GM21526 (cell line): ENCODE measurements at regions not wholly inside any gene's neighbourhood (a gene's known extent, or its start where the extent isn't known, plus 50 kb on each side); places are given as distances from the start of the nearest gene placed in this dataset.
A peak's percentile ranks its signal among the peaks of the same experiment; 100 is the strongest.
"Not testable (repeated sequence)": the region's sequence is repeated elsewhere in the genome, so short reads cannot be mapped to it uniquely, and the experiment has no call there.

ENCODE experiments used
- ATAC-seq: cut with Tn5 transposase; IDR thresholded peaks from one replicate; pipeline ENCODE4 v1.9.1; 2021; ENCODE audit warnings: moderate library complexity; ENCODE audit not compliant: unreplicated experiment, low FRiP score

DNA sequence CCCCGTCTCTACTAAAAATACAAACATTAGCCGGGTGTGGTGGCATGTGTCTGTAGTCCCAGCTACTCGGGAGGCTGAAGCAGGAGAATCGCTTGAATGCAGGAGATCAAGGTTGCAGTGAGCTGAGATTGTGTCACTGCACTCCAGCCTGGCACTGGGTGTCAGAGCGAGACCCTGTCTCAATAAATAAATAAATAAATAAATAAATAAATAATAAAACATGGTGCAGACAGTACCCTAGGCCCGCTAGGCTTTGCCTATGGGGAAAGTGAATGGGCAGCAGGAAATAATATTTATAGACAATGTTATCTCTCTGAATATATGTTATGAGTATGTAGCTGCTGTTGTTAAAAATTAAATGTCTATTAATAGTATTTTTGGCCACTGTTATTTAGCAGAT is 130.4 kb downstream of the LARP7 start:
- no peak for ATAC-seq

GRCh38 chr4:112770114-112770513 is 133.2 kb downstream of the LARP7 start:
- ATAC-seq: no peak

DNA sequence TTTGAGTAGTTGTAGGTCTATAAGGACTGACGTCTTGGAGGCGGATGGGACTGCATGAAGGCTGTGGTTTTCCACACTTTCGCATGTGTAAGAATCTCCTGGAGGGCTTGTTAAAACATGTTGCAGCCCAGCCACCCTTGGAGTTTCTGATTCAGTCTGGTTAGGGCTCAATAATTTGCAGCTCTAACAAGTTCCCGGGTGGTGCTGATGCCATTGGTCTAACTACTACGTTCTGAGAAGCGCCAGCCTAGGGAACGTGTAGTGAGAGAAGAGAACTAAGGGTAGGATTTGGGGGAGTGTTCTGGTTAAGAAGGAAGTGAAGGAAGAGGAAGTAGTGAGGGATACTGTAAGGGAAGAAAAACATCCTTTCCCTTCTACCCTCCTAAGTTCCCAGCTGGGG is 138.9 kb downstream of the LARP7 start:
- no peak for ATAC-seq

GRCh38 chr4:112776535-112776934 is 139.6 kb downstream of the LARP7 start:
- no peak for ATAC-seq

- ATAC-seq: no peak
Measured at GRCh38 chr4:112778520-112778919, 141.6 kb downstream of the LARP7 start.

DNA sequence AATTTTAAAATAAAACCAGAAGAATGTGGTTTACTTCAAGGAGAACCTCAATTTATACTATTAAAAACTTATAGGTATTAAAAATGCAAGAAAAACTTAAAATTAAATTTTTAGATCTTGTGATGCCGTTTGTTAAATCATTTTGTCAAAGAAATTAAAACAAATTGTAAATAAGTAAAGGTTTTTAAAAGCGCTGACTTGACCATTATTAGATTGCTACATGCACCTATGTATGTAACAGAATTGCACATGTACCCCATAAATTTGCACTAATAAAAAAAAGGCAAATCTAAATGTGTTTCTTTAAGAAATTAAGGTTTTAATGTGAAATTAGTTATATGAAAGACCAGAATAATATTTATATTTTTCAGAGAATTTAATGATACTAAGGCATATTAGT is 156.1 kb downstream of the LARP7 start:
- no peak for ATAC-seq

GRCh38 chr4:112800001-112800400 is 163.1 kb downstream of the LARP7 start:
- no peak for ATAC-seq

DNA sequence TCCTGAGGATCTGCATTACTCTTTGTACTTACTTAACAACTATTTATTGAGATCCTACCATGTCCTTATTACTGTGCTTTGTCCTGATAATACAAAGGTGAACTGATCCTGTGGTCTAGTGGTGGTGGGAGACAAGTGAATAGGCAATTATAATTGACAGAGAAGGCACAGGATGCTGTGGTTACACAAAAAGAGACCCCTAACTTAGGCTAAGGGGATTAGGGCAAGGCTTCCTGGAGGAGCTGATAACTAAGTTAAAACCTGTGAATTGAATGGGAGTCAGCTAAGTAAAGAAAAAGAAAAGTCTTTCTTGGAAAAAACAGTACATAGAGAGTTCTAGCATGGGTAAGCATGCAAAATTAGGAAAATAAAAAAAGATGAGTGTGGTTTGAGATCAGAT is 164.4 kb downstream of the LARP7 start:
- no peak for ATAC-seq

DNA sequence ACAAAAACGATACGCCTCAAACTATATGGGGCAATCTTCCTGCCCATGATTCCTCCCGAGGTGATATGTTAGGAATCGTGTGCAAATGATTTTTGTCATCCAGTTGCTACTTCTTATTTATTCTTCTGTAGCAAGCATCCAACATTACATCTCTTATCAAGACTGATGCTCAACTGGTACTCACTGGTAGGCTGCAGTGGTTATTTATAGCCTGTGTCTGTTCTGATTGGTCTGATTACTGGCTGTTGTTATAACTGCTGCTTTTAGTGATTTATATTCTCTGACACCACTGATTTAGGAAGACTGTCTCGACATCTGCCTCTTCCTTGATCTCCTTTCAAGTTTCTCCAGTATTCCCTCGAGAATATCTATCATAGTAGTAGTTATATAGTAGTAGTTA is 165.8 kb downstream of the LARP7 start:
- ATAC-seq: no peak

GRCh38 chr4:112807083-112807482 is 170.1 kb downstream of the LARP7 start:
- peak; percentile 80 for ATAC-seq

- no peak for ATAC-seq
Measured at GRCh38 chr4:112808001-112808400, 171.1 kb downstream of the LARP7 start.

DNA sequence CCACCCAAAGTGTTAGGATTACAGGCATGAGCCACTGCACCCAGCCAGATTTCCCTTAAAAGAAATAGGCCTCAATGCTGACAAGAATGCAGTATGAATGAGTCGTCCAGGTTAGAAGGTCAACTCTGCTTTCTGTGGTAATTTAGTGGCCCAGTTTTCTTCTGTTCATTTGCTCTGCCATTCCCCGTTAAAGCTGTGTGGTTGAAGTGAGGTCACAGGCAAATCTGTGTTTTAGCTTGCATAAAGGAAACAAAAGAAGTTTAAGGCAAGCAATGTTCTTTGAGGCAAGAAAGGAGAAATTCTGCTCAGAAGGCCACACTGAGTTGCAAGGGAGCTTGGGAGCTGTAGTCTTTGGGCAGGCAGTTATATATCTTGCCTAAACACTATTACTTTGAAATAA is 176.8 kb downstream of the LARP7 start:
- no peak for ATAC-seq

DNA sequence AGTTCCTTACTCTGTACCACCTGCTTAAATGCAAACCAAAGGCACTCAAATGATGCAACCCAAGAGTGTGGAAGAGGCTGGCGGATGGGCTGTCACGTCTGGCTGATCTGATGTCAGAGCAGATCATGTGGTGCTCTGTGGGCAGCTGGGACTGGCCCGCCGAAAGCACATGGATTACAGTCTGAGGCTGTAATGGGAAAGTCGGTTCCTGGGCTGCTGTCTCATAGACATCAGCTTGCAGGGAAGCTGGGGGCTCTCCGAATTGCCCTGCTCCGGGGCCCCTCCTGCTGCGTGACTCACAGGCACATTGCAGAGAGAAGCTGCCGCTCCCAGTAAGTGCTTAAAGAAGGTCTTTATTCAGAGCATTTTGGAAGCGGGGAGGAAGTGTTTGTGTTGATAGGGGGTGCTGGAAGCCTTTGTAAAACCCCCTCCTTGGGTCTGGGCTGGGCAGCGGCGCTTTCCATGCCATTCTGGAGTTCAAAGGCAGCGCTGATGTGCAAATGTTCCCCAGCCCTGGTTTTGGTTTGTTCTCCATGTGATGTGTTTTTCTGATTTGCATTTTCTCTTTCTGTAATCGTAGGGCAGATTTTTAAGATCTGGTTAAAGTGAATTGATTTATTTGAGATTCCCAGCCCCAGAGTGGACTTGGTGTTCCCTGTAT is 181.1 kb downstream of the LARP7 start:
- peak; percentile 96 for ATAC-seq

DNA sequence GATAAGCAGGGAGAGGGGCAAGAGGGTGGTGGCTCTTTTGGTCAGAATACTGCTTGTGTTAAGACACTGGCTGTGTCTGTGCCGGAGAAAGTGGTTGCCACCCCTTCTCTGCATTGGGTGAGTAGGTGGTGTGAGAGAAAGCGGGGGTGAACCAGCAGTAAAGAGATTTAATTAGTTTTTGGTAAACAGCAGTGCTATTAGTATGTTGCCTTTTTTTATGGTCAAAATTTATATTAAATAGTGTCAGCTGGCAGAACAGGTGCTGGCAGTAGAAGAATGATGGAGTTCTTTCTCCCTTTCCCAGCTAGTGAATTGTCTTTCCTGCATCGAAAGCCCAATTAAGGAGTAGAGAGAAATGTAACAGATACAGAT is 181.6 kb downstream of the LARP7 start:
- peak; percentile 53 for ATAC-seq

DNA sequence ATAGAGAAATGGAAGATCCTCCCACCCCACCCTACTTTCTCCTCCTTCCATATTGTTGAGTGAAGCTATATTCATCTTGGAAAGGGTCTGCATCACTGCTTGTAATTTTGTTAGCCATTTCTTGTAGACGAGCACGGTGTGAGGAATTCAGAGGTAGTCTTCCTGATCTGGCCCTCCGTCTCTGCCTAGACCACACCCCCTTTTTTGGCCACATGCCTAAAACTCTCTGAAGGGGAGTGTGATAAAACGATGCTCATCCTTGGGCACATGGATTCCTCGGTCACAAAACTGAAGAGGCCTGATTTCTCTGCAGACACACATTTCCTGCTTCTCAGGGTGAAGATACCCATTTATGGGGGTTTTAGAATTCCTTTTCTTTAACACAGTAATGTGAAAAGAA is 182.8 kb downstream of the LARP7 start:
- ATAC-seq: no peak

DNA sequence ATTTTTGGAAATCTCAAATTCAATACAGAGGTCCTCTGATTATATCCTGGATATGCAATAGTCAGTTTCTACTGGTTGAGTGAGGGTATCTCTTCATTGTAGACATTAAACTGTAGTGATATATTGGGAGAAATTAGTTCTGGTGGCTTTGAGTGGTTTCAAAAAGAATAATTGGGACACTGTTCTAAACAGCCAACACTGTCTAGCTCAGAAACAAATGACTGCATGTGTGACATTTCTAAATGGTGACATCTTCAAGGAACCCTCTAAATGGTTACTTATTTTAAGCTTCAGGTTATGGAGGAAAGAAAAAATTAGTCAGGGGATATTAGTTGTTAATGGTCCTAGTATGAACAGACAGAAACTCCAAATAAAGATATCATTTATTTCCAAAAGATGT is 186.2 kb downstream of the LARP7 start:
- no peak for ATAC-seq

DNA sequence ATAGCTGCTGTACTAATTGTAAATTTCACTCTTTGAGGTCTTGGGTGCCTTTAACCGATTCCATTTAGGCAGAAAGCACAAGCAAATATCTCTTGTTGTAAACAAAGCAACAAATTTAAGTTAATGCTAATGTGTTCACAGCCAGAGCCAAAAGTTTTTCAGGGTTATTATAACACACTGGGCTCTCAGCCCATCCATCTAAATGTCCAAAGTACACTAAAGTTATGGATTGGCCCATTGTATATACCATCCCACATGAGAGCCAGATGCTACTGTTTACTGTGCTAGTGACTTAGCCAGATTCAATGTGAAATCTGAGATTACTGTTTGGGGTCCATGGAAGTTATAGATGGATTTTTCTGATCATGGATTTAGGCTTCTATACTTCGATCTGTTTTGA is 186.7 kb downstream of the LARP7 start:
- no peak for ATAC-seq

DNA sequence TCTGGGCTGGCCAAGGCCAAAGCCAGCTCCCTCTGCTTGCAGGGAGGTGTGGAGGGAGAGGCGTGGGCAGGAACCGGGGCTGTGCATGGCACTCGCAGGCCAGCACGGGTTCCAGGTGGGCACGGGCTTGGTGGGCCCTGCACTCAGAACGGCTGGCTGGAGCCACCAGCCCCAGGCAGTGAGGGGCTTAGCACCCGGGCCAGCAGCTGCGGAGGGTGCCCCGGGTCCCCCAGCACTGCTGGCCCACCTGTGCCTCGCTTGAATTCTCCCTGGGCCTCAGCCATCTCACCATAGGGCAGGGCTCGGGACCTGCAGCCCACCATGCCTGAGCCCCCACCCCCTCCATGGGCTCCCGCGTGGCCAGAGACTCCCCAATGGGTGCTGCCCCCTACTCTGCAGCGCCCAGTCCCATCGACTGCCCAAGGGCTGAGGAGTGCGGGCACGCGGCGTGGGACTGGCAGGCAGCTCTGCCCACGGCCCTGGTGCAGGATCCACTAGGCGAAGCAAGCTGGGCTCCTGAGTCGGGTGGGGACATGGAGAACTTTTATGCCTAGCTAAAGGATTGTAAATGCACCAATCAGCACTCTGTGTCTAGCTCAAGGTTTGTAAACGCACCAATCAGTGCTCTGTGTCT is 193.9 kb downstream of the LARP7 start:
- ATAC-seq: no peak

DNA sequence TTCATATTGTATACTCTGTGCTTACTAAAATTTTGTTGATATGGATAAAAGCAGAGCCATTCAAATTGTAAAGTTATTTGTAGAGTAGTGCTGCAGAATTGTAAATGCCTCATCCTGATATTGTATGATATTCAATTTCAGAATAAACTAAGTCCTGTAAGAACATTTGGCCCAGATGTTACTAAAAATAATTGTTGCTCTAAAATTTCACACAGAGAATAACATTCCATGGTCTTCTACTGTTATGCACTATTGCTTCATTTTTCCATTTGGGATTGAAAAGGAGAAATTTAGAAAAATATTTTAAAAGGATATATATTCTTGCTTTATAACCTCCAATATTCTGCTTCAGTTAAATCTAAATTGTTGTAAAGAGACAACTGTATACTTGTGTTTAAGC is 195.6 kb downstream of the LARP7 start:
- ATAC-seq: no peak

- no peak for ATAC-seq
Measured at GRCh38 chr4:112836895-112837294, 200.0 kb downstream of the LARP7 start.

DNA sequence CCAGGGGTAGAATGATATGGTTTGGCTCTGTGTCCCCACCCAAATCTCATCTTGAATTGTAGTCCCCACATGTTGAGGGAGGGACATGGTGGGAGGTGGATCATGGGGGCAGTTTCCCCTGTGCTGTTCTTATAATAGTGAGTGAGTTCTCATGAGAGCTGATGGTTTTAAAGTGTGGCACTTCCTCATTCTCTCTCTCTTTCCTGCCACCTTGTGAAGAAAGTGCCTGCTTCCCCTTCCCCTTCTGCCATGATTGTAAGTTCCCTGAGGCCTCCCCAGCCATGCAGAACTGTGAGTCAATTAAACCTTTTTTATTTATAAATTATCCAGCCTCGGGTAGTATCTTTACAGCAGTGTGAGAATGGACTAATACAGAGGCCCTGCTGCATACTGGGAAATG is 201.1 kb downstream of the LARP7 start:
- not testable (repeated sequence) for ATAC-seq

DNA sequence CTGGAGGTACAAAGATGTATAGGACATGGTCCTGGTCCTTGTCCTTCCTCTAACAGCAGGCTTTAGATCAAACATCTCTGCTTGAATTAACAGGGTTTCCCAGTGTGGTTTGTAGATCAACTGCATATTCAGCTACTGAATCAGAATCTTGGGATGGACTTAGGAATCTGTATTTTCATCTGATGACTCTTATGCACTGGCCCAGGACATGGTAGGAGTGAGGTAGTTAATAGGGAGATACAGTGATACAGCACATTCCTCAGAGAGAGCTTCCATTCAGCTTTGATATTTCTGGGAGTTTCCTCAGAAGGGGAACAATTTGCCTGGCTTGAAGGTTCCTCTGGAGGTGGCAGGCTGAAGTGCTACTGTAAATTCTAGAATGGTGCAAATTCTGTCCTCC is 203.1 kb downstream of the LARP7 start:
- ATAC-seq: no peak

DNA sequence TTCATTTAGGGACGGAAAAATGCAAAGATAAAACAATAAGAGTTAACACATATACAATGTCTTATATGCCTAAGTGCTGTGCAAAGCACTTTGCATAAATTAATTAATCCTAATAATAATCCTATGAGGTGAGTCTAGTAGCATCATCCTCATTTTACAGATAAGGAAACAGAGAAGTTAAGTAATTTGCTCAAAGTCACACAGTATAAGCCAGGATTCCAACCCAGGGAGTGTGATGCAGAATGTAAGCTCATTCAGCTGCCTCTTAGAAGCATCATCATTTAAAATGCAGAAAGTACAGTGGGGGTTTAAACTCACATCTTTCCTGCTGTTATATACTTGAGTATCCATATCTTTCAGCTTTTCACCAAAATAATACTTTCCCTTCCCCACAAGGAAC is 203.7 kb downstream of the LARP7 start:
- no peak for ATAC-seq
